Endothelial cell of umbilical vein (primary cell): ENCODE measurements at regions not wholly inside any gene's neighbourhood (a gene's known extent, or its start where the extent isn't known, plus 50 kb on each side); places are given as distances from the start of the nearest gene placed in this dataset.

Source experiments
- BruUV-seq: library from RNA; stranded (reverse); fragments of 400-500 nt; replicated peaks from 2 replicates; lab custom pipeline; 2021; lab: Mats Ljungman, UMichigan
- CTCF ChIA-PET: fragments of 300-600, 350-600 bp; sonication (Branson Sonifier 250); formaldehyde crosslinking; loops from one replicate; lab custom pipeline; 2021; ENCODE audit warnings: antibody characterized with exemption, inconsistent platforms; lab: Charles Lee
- POLR2A ChIA-PET: fragments of 300-600, 350-600 bp; sonication (Branson Sonifier 250); formaldehyde crosslinking; loops from one replicate; lab custom pipeline; 2021; ENCODE audit warnings: antibody characterized with exemption, inconsistent platforms; lab: Charles Lee
- DNase-seq: peaks from one replicate; pipeline ENCODE4 v3.0.0-alpha.2; 2011; ENCODE audit warnings: low read depth, low spot score
- FAIRE-seq: peaks from 2 replicates; lab custom pipeline; 2011; peaks lifted over from hg19 to GRCh38; lab: Jason Lieb, UNC
- H2AFZ ChIP-seq: 2 replicates; pipeline ENCODE4 v1.6.0; 2012; ENCODE audit warnings: low read depth, low read length, control low read depth, inconsistent platforms
- H3K27ac ChIP-seq: 2 replicates; pipeline ENCODE4 v1.5.1; 2011; ENCODE audit warnings: low read depth, mild to moderate bottlenecking, control low read depth, low read length, moderate library complexity; ENCODE audit not compliant: insufficient read depth
- H3K27me3 ChIP-seq, 2 experiments: 2 replicates each; pipeline versions ENCODE4 v1.6.0 to v1.6.1; 2011; ENCODE audit warnings: low read length in 2 of 2, mixed read lengths in 1 of 2; ENCODE audit not compliant: control insufficient read depth in 2 of 2, insufficient read depth in 2 of 2
- H3K36me3 ChIP-seq, 2 experiments: 2 replicates in 1 of 2; 3 replicates in 1 of 2; pipeline ENCODE4 v1.5.1; 2011; ENCODE audit warnings: low read length in 2 of 2, mild to moderate bottlenecking in 1 of 2, moderate library complexity in 1 of 2; ENCODE audit not compliant: control insufficient read depth in 2 of 2, insufficient read depth in 2 of 2; ENCODE audit errors: extremely low read depth in 1 of 2
- H3K4me1 ChIP-seq: 3 replicates; pipeline ENCODE4 v1.5.1; 2011; ENCODE audit warnings: mild to moderate bottlenecking, low read length; ENCODE audit not compliant: control insufficient read depth, insufficient read depth; ENCODE audit errors: extremely low read depth
- H3K4me2 ChIP-seq: 2 replicates; pipeline ENCODE4 v1.6.1; 2011; ENCODE audit warnings: low read length, control low read depth, mixed read lengths; ENCODE audit not compliant: insufficient read depth
- H3K4me3 ChIP-seq, 3 experiments: fragments of 200-600 bp in 1 of 3; sonication (generic), shearing (Covaris generic) in 1 of 3; replicated peaks in 1 of 3; 2 replicates each; pipeline ENCODE4 v1.5.1; 2011 to 2016; ENCODE audit warnings: control low read depth in 3 of 3, low read length in 3 of 3, mild to moderate bottlenecking in 2 of 3, inconsistent platforms in 1 of 3, low read depth in 1 of 3, moderate library complexity in 1 of 3; ENCODE audit not compliant: insufficient read depth in 1 of 3
- H3K79me2 ChIP-seq: 2 replicates; pipeline ENCODE4 v1.6.0; 2012; ENCODE audit warnings: low read length, inconsistent platforms; ENCODE audit not compliant: control insufficient read depth, insufficient read depth
- H3K9ac ChIP-seq: replicated peaks from 2 replicates; pipeline ENCODE3; 2011; ENCODE audit warnings: low read length, control low read depth; ENCODE audit not compliant: insufficient read depth; ENCODE audit errors: extremely low read depth
- H3K9me1 ChIP-seq: replicated peaks from 3 replicates; pipeline ENCODE4 v1.6.0; 2011; ENCODE audit warnings: mild to moderate bottlenecking, low read length; ENCODE audit not compliant: control insufficient read depth, insufficient read depth; ENCODE audit errors: extremely low read depth
- H3K9me3 ChIP-seq: replicated peaks from 2 replicates; pipeline ENCODE4 v1.5.1; 2012; ENCODE audit warnings: low read length, inconsistent platforms; ENCODE audit not compliant: control insufficient read depth, insufficient read depth
- H4K20me1 ChIP-seq: replicated peaks from 2 replicates; pipeline ENCODE3; 2011; ENCODE audit warnings: mild to moderate bottlenecking, low read length; ENCODE audit not compliant: control insufficient read depth, insufficient read depth; ENCODE audit errors: extremely low read depth
- EZH2 ChIP-seq: IDR thresholded peaks from 2 replicates; pipeline ENCODE4 v1.6.1; 2012; ENCODE audit warnings: borderline replicate concordance, low read depth, mild to moderate bottlenecking, moderate library complexity, low read length, inconsistent platforms; ENCODE audit not compliant: severe bottlenecking
- FOS ChIP-seq: IDR thresholded peaks from 2 replicates; pipeline ENCODE4 v1.6.1; 2011; ENCODE audit warnings: mild to moderate bottlenecking, low read length, moderate library complexity, borderline replicate concordance; ENCODE audit not compliant: insufficient read depth
- GATA2 ChIP-seq: IDR thresholded peaks from 2 replicates; pipeline ENCODE4 v1.7.0; 2011; ENCODE audit warnings: low read depth, mild to moderate bottlenecking, moderate library complexity, mixed read lengths, low read length; ENCODE audit not compliant: insufficient read length, insufficient read depth
- JUN ChIP-seq: IDR thresholded peaks from 2 replicates; pipeline ENCODE4 v1.6.1; 2011; ENCODE audit warnings: borderline replicate concordance, low read depth; ENCODE audit not compliant: insufficient read length, insufficient read depth
- MYC ChIP-seq: IDR thresholded peaks from one replicate; pipeline ENCODE4 v1.6.1; 2011; ENCODE audit warnings: mild to moderate bottlenecking, low read depth, low read length
- POLR2A ChIP-seq: IDR thresholded peaks from 2 replicates; pipeline ENCODE4 v1.6.1; 2012; ENCODE audit warnings: low read depth, mild to moderate bottlenecking, control low read depth, low read length
- POLR2AphosphoS5 ChIP-seq: IDR thresholded peaks from 2 replicates; pipeline ENCODE4 v1.6.1; 2012; ENCODE audit warnings: low read depth, mild to moderate bottlenecking, control low read depth, low read length, moderate library complexity; ENCODE audit not compliant: insufficient read depth
- dilution Hi-C: fragments of 300-500 bp; cut with MboI; formaldehyde crosslinking; loops from one replicate; pipeline ENCODE4 v1.15.0; 2019; ENCODE audit warnings: low sequenced_read_pairs; ENCODE audit not compliant: extremely low pct_ligation_motif_present
- intact Hi-C: fragments of 100-400 bp; cut with micrococcal nuclease; formaldehyde crosslinking; loops from one replicate; pipeline ENCODE4 v1.10.0; 2022
- TF ChIP-seq, protein P1 (sequence below), 2 donors: IDR thresholded peaks; 1 replicate in 1 of 2; 2 replicates in 1 of 2; pipeline ENCODE4 v1.5.1; 2011; ENCODE audit warnings: low read length in 2 of 2, mild to moderate bottlenecking in 2 of 2, moderate library complexity in 2 of 2, control low read depth in 1 of 2, inconsistent platforms in 1 of 2, low read depth in 1 of 2; ENCODE audit not compliant: insufficient read depth in 1 of 2; ENCODE audit errors: extremely low read depth in 1 of 2
- TF ChIP-seq, protein P2 (sequence below): IDR thresholded peaks from 2 replicates; pipeline ENCODE4 v1.6.1; 2011; ENCODE audit not compliant: insufficient read depth, insufficient read length

DNA sequence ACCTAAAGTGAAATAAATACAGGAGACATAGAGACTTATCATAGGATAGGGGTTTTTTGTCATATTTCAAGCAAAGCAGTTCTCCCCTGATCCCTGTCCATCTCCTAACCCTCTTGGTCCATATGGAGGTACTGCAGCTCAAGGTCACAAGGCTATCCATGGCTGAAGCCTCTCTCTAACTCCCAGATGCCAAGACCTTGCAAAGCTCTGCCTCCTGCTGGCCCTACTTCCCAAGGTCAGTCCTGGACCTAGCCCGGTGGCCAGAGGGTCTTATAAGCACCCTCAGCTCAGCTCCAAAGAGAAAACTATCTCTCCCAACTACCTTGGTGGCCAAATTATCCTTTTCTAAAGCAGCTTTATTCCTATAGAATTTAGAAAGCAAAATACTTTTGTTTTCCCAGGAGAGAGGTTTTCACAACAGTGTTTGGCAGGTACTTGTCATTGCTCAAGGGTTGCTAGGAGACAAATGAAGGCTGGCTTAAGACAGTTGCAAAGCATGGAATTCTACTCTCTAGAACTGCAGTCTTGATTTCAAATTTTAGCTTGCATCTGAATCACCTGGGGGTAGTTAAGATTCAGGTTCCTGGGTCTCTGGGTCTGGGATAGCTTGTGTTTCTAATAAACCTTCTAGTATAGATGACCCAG is 121.5 kb downstream of the XCL2 start:
- Histone ChIP-seq H2AFZ (no peak overlapping the region), H3K9ac (no peak overlapping the region), H3K36me3 (no peaks in the 10 kb centered on the region), H3K79me2 (no peaks in the 10 kb centered on the region), H3K27me3 (no peaks in the 10 kb centered on the region), H3K9me3 (no peaks in the 10 kb centered on the region), H3K4me3 (no peak overlapping the region), H4K20me1 (no peaks in the 10 kb centered on the region), H3K4me2 (no peak overlapping the region), H3K4me1 (no peaks in the 10 kb centered on the region), H3K9me1 (no peaks in the 10 kb centered on the region), H3K27ac (no peak overlapping the region)
- CTCF ChIA-PET, result interaction anchor here (0.9 to 1.8 kb wide), 5 partner anchors 11 to 187 kb away, joined by 3 to 5 read pairs (median 3); no protein-coding TSS in a partner anchor
- DNase-seq, result no peak
- POLR2A ChIA-PET, result no interaction called here
- no TSS peak for BruUV-seq
- dilution Hi-C loops, result no loop called here
- TF ChIP-seq FOS, result no peak
- TF ChIP-seq JUN, result no peak
- no peak for TF ChIP-seq GATA2
- no peak for TF ChIP-seq POLR2A
- TF ChIP-seq POLR2AphosphoS5, result no peak
- no peak for TF ChIP-seq MYC
- TF ChIP-seq, protein P1, sequence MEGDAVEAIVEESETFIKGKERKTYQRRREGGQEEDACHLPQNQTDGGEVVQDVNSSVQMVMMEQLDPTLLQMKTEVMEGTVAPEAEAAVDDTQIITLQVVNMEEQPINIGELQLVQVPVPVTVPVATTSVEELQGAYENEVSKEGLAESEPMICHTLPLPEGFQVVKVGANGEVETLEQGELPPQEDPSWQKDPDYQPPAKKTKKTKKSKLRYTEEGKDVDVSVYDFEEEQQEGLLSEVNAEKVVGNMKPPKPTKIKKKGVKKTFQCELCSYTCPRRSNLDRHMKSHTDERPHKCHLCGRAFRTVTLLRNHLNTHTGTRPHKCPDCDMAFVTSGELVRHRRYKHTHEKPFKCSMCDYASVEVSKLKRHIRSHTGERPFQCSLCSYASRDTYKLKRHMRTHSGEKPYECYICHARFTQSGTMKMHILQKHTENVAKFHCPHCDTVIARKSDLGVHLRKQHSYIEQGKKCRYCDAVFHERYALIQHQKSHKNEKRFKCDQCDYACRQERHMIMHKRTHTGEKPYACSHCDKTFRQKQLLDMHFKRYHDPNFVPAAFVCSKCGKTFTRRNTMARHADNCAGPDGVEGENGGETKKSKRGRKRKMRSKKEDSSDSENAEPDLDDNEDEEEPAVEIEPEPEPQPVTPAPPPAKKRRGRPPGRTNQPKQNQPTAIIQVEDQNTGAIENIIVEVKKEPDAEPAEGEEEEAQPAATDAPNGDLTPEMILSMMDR (IDR thresholded peaks at IDR 0.05; ENCODE audit: extremely low read depth in 1 of 2, insufficient read depth in 1 of 2, low read depth in 1 of 2, low read length in 2 of 2), result no peak
- TF ChIP-seq, protein P2, sequence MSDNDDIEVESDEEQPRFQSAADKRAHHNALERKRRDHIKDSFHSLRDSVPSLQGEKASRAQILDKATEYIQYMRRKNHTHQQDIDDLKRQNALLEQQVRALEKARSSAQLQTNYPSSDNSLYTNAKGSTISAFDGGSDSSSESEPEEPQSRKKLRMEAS, result no peak
- TF ChIP-seq EZH2, result no peak
- FAIRE-seq, result no peak
- intact Hi-C loops, result no loop called here
